HEK293 (cell line): ENCODE measurements at regions not wholly inside any gene's neighbourhood (a gene's known extent, or its start where the extent isn't known, plus 50 kb on each side); places are given as distances from the start of the nearest gene placed in this dataset.

Source experiments
- CTCF ChIA-PET: fragments of 350-600 bp; formaldehyde crosslinking; extraction: SDS; loops from one replicate; lab custom pipeline; 2021; ENCODE audit warnings: antibody characterized with exemption; lab: Yijun Ruan, JAX
- POLR2A ChIA-PET: fragments of 300-600 bp; formaldehyde crosslinking; extraction: SDS; loops from one replicate; lab custom pipeline; 2020; ENCODE audit warnings: antibody characterized with exemption, inconsistent platforms; lab: Yijun Ruan, JAX
- H3K27ac ChIP-seq: fragments of 200-500 bp; sonication (Bioruptor generic); 2 replicates; pipeline ENCODE4 v1.5.1; 2014; ENCODE audit warnings: low read depth, low read length, control low read depth, inconsistent platforms; ENCODE audit errors: extremely low read depth
- H3K36me3 ChIP-seq, 2 experiments: fragments of 200-500 bp in 1 of 2; sonication (Bioruptor generic) in 1 of 2; 1 replicate in 1 of 2; 2 replicates in 1 of 2; pipeline ENCODE4 v1.5.1; 2014 to 2017; ENCODE audit warnings: inconsistent platforms in 2 of 2, low read length in 2 of 2; ENCODE audit not compliant: control insufficient read depth in 2 of 2, insufficient read depth in 1 of 2
- H3K4me1 ChIP-seq: fragments of 200-500 bp; sonication (Bioruptor generic); 2 replicates; pipeline ENCODE4 v1.5.1; 2014; ENCODE audit warnings: mild to moderate bottlenecking, low read length, inconsistent platforms; ENCODE audit not compliant: control insufficient read depth, insufficient read depth
- H3K4me3 ChIP-seq: 2 replicates; pipeline ENCODE4 v1.5.1; 2011; ENCODE audit warnings: low read depth, mild to moderate bottlenecking, control low read depth, low read length, moderate library complexity
- H3K9me3 ChIP-seq: fragments of 200-500 bp; sonication (Bioruptor generic); 2 replicates; pipeline ENCODE4 v1.5.1; 2014; ENCODE audit warnings: low read depth, low read length, inconsistent platforms; ENCODE audit not compliant: control insufficient read depth, insufficient read depth
- AEBP2 ChIP-seq: fragments of 450-650 bp; formaldehyde crosslinking; IDR thresholded peaks from 2 replicates; pipeline ENCODE4 v1.5.1; 2016; ENCODE audit warnings: missing biosample characterization, missing genetic modification characterization, borderline replicate concordance
- GLIS2 ChIP-seq: fragments of 450-650 bp; formaldehyde crosslinking; IDR thresholded peaks from 2 replicates; pipeline ENCODE4 v1.5.1; 2016; ENCODE audit warnings: missing biosample characterization, missing genetic modification characterization
- MYNN ChIP-seq: fragments of 450-650 bp; formaldehyde crosslinking; IDR thresholded peaks from 2 replicates; pipeline ENCODE4 v1.5.1; 2016; ENCODE audit warnings: missing biosample characterization, missing genetic modification characterization, borderline replicate concordance
- PRDM10 ChIP-seq: fragments of 450-650 bp; formaldehyde crosslinking; IDR thresholded peaks from 2 replicates; pipeline ENCODE4 v1.5.1; 2016; ENCODE audit warnings: missing biosample characterization, missing genetic modification characterization
- PRDM2 ChIP-seq: fragments of 450-650 bp; formaldehyde crosslinking; IDR thresholded peaks from 2 replicates; pipeline ENCODE4 v1.5.1; 2016; ENCODE audit warnings: missing biosample characterization, missing genetic modification characterization, borderline replicate concordance
- YY1 ChIP-seq: fragments of 450-650 bp; formaldehyde crosslinking; IDR thresholded peaks from 2 replicates; pipeline ENCODE4 v1.5.1; 2018; ENCODE audit warnings: missing biosample characterization, missing genetic modification characterization
- ZNF157 ChIP-seq: fragments of 450-650 bp; formaldehyde crosslinking; IDR thresholded peaks from 2 replicates; pipeline ENCODE4 v1.5.1; 2016; ENCODE audit warnings: missing biosample characterization, missing genetic modification characterization
- ZNF23 ChIP-seq: fragments of 450-650 bp; formaldehyde crosslinking; IDR thresholded peaks from 2 replicates; pipeline ENCODE4 v1.5.1; 2016; ENCODE audit warnings: missing biosample characterization, missing genetic modification characterization, borderline replicate concordance
- ZNF302 ChIP-seq: fragments of 450-650 bp; formaldehyde crosslinking; IDR thresholded peaks from 2 replicates; pipeline ENCODE4 v1.5.1; 2016; ENCODE audit warnings: missing biosample characterization, missing genetic modification characterization, low read depth
- ZNF48 ChIP-seq: fragments of 450-650 bp; formaldehyde crosslinking; IDR thresholded peaks from 2 replicates; pipeline ENCODE4 v1.5.1; 2016; ENCODE audit warnings: missing biosample characterization, missing genetic modification characterization
- ZNF488 ChIP-seq: fragments of 450-650 bp; formaldehyde crosslinking; IDR thresholded peaks from 2 replicates; pipeline ENCODE4 v1.5.1; 2016; ENCODE audit warnings: missing biosample characterization, missing genetic modification characterization
- ZNF561 ChIP-seq: fragments of 450-650 bp; IDR thresholded peaks from 2 replicates; pipeline ENCODE4 v1.5.1; 2018; ENCODE audit warnings: missing biosample characterization, missing genetic modification characterization, borderline replicate concordance
- ZNF677 ChIP-seq: fragments of 450-650 bp; IDR thresholded peaks from 2 replicates; pipeline ENCODE4 v1.5.0; 2018; ENCODE audit warnings: missing biosample characterization, mild to moderate bottlenecking, missing genetic modification characterization, moderate library complexity
- ZNF692 ChIP-seq: fragments of 450-650 bp; formaldehyde crosslinking; IDR thresholded peaks from 2 replicates; pipeline ENCODE4 v1.5.1; 2016; ENCODE audit warnings: missing biosample characterization, missing genetic modification characterization
- ZNF707 ChIP-seq: fragments of 450-650 bp; formaldehyde crosslinking; IDR thresholded peaks from 2 replicates; pipeline ENCODE4 v1.5.1; 2016; ENCODE audit warnings: missing biosample characterization, missing genetic modification characterization
- ZNF792 ChIP-seq: fragments of 450-650 bp; formaldehyde crosslinking; IDR thresholded peaks from 2 replicates; pipeline ENCODE4 v1.5.1; 2016; ENCODE audit warnings: missing biosample characterization, missing genetic modification characterization

- no peak for TF ChIP-seq ZNF561 (tag by site-specific recombination)
- TF ChIP-seq MYNN = no peak
- TF ChIP-seq GLIS2 = no peak
- TF ChIP-seq ZNF48 (tag by site-specific recombination) = no peak
- no peak for TF ChIP-seq YY1 (tag by site-specific recombination)
- TF ChIP-seq ZNF23 (tag by site-specific recombination) = no peak
- TF ChIP-seq ZNF677 = no peak
- TF ChIP-seq ZNF302 (tag by site-specific recombination) = no peak
- TF ChIP-seq ZNF792 (tag by site-specific recombination) = no peak
- TF ChIP-seq ZNF707 = no peak
- no peak for TF ChIP-seq AEBP2 (tag by site-specific recombination)
- CTCF ChIA-PET = interaction anchor here (1.0 kb wide), 1 partner anchor 12 kb away, joined by 3 read pairs; no protein-coding TSS in a partner anchor
Observed at GRCh38 chr2:128439031-128439790, 120.5 kb upstream of the HS6ST1 start.

GRCh38 chr2:128439791-128440665, 121.4 kb upstream of the HS6ST1 start:
- H3K4me3 ChIP-seq = no peak overlapping the region
- no peak overlapping the region for H3K27ac ChIP-seq
- ChIA-PET CTCF (no interaction called here), POLR2A (no interaction called here)
- no peaks in the 10 kb centered on the region for H3K36me3 ChIP-seq
- H3K9me3 ChIP-seq = no peaks in the 10 kb centered on the region
- H3K4me1 ChIP-seq = no peaks in the 10 kb centered on the region
- TF ChIP-seq PRDM2 (tag by site-specific recombination) = no peak
- no peak for TF ChIP-seq ZNF48 (tag by site-specific recombination)
- TF ChIP-seq PRDM10 (tag by site-specific recombination) = no peak
- no peak for TF ChIP-seq ZNF157 (tag by site-specific recombination)
- TF ChIP-seq ZNF488 = no peak
- TF ChIP-seq ZNF692 = no peak

More at GRCh38 chr2:128439031-128439790, 120.5 kb upstream of the HS6ST1 start:
- Histone ChIP-seq H3K4me1 (no peaks in the 10 kb centered on the region), H3K4me3 (no peak overlapping the region), H3K9me3 (no peaks in the 10 kb centered on the region), H3K36me3 (no peaks in the 10 kb centered on the region), H3K27ac (no peak overlapping the region)
- POLR2A ChIA-PET = interaction anchor here (0.7 kb wide), 1 partner anchor 1420 kb away, joined by 3 read pairs; no protein-coding TSS in a partner anchor
